Skeletal muscle cell (primary cell): ENCODE measurements at regions not wholly inside any gene's neighbourhood (a gene's known extent, or its start where the extent isn't known, plus 50 kb on each side); places are given as distances from the start of the nearest gene placed in this dataset.
"Not testable (repeated sequence)": the region's sequence is repeated elsewhere in the genome, so short reads cannot be mapped to it uniquely, and the experiment has no call there.

ENCODE experiments used
- DNase-seq: peaks from one replicate; pipeline ENCODE4 v3.0.0-alpha.2; 2010; ENCODE audit warnings: low read depth
- H3K4me3 ChIP-seq: 2 replicates; pipeline ENCODE4 v1.5.1; 2011; ENCODE audit warnings: low read depth, mild to moderate bottlenecking, control low read depth, low read length, moderate library complexity

- H3K4me3 ChIP-seq: no peak overlapping the region
- no peak for DNase-seq
These were observed 54.2 kb upstream of the RABGAP1L start for GRCh38 chr1:174105086-174105485.

DNA sequence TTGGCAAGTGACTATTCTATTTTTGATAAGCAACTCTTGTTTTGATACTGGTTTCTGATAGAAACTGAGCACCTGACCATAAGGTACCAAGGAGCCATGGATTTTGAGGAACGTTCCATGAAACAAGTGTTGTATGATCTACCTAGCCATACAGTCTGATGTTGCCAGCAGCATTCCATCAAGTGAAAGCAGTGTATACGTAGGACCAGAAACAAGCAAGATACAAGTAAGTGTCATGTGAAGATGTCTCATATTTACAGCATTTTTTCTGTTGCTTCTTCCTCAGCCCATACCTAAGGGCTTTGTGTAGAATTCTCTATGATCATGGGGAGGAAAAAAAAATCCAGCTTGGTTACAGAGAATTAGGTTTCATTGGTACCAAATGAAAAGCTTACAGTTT is 55.6 kb upstream of the RABGAP1L start:
- H3K4me3 ChIP-seq: no peak overlapping the region
- DNase-seq: no peak

- not testable (repeated sequence) for H3K4me3 ChIP-seq, DNase-seq
These were observed 57.3 kb upstream of the RABGAP1L start for GRCh38 chr1:174101976-174102375.

GRCh38 chr1:174097426-174097825 is 61.9 kb upstream of the RABGAP1L start:
- no peak for DNase-seq
- no peak overlapping the region for H3K4me3 ChIP-seq

DNA sequence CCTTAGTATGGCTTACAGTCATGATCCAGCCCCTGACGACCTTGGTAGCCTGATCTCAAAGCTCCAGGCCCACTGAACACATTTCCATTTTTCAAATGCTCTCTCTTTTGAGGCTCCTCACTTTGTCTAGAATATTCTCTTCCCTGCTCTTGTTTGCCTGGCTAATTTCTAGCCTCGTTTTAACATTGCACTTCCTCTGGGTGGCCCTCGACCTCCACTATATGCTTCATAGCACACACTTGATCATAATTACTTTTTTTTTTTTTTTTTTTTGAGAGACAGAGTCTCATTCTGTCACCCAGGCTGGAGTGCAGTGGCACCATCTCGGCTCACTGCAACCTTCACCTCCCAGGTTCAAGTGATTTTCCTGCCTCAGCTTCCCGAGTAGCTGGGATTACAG is 65.5 kb upstream of the RABGAP1L start:
- DNase-seq, H3K4me3 ChIP-seq: not testable (repeated sequence)

DNA sequence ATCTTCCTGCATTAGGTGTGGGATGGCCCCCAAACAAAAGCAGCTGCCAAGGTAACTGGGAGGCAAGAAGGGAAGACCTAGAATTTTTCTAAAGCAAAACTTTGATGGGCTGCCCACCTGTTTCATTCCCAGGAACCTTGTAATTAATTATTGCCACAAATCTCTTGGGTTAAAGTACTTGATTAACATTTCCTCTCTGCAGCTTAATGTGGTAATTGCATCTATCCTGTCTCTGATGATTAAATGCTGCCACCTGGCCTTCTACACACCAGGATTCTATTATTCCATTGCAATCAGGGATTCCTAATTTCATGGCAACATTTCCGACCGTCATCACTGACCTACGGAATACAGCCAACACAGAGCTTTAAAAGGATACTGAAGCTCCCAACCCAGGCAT is 68.3 kb upstream of the RC3H1 start:
- DNase-seq: no peak
- H3K4me3 ChIP-seq: no peak overlapping the region

DNA sequence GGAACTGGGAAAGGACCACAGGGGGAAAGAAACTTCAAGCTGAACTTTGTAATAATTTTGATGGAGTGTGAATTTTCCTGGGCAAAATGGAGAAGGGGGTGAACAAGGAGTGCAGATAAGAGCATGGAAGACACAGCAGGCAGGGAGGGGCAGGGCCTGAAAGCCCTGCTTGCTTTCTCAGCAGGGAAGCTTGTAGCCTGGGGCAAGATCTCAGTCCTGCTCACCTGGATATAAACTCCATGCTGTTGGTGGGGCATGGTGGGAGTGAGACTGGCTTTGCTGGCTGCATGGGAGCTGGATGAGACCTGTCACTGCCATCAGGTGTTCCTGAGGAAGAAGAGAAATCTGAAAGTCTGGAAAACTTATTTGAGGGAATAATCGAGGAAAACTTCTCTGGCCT is 58.7 kb upstream of the RC3H1 start:
- no peak overlapping the region for H3K4me3 ChIP-seq
- DNase-seq: no peak

- no peak overlapping the region for H3K4me3 ChIP-seq
These were observed 57.6 kb upstream of the RC3H1 start for GRCh38 chr1:174079796-174080195.

GRCh38 chr1:174078916-174079315 is 56.8 kb upstream of the RC3H1 start:
- H3K4me3 ChIP-seq, DNase-seq: not testable (repeated sequence)

More at GRCh38 chr1:174079796-174080195, 57.6 kb upstream of the RC3H1 start:
- no peak for DNase-seq

DNA sequence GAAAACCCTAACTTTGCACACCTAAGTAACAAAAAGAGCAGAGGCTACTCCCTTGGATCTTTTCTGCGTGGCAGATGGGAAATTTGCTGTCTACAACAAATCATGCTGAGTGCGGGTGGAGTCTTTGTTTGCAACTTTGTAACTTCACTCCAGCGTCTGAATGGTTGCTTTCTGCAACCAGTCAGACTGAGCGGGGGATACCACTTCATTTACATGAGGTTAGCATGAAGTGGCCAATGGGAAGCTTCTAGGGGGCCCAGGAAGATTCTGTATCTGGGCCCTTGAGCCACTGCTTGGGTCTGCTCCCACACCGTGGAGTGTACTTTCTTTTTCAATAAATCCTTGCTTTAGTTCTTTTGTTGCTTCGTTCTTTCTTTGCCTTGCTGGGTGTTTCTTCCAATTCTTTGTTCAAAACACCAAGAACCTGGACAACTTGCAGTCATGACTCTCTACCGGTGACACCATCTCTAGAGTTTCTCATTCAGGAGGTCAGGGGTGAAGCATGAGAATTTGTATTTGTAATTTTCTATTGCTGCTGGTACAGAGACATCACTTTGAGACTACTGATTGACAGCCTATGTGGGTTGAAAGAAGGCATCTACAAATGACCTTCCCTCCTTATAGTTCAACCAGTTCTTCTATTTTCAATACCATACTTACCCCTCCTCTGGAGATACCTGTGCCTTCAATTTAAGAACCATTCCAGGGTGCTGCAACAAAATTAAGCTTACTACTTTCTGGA is 55.8 kb upstream of the RC3H1 start:
- H3K4me3 ChIP-seq: no peak overlapping the region
- DNase-seq: no peak

GRCh38 chr1:174075245-174075692 is 53.1 kb upstream of the RC3H1 start:
- no peak overlapping the region for H3K4me3 ChIP-seq
- no peak for DNase-seq

DNA sequence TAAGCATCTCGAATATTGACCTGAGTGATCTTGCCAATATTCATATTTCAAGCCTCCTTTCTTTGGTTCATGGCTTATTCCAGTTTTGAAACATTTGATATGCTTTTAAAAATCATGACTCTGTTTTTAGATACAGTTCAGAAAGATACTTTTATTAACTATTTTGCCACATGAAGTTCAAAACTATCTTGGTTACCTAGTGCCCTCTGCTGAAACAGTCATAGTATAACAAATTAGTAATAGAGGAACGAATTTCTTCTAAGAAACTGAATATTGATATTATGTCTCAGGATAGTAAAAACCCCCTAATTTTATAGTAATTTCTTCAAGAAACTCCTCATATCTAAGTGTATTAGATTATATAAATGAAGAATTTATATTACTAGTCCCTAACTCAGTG is 52.6 kb upstream of the RC3H1 start:
- peak; percentile 10 for DNase-seq
- H3K4me3 ChIP-seq: no peak overlapping the region

- no peak overlapping the region for H3K4me3 ChIP-seq
- DNase-seq: no peak
These were observed 50.4 kb upstream of the RC3H1 start for GRCh38 chr1:174072581-174072980.
